Vagina (tissue), 2 donors: ENCODE measurements at regions not wholly inside any gene's neighbourhood (a gene's known extent, or its start where the extent isn't known, plus 50 kb on each side); places are given as distances from the start of the nearest gene placed in this dataset.

Experiments
- DNase-seq, 2 donors: peaks; one replicate each; pipeline ENCODE4 v3.0.0-alpha.2; 2017; ENCODE audit errors: extremely low spot score in 2 of 2
- H3K27ac ChIP-seq: fragments of 200-600 bp; sonication (generic); one replicate; pipeline ENCODE4 v1.5.1; 2019
- H3K27me3 ChIP-seq: fragments of 200-600 bp; sonication (generic); one replicate; pipeline ENCODE4 v1.5.1; 2019
- H3K36me3 ChIP-seq, 2 donors: fragments of 200-600 bp; sonication (generic); one replicate each; pipeline ENCODE4 v1.5.1; 2017 to 2019
- H3K4me1 ChIP-seq: fragments of 200-600 bp; sonication (generic); one replicate; pipeline ENCODE4 v1.5.1; 2019
- H3K4me3 ChIP-seq, 2 donors: fragments of 200-600 bp; sonication (generic); 1 replicate in 1 of 2; 2 replicates in 1 of 2; pipeline ENCODE4 v1.5.1; 2016 to 2019
- H3K9me3 ChIP-seq: fragments of 200-600 bp; sonication (generic); one replicate; pipeline ENCODE4 v1.5.1; 2019
- POLR2A ChIP-seq, 2 donors: fragments of 450-650 bp; IDR thresholded peaks; one replicate each; pipeline ENCODE4 v1.6.1; 2017; ENCODE audit warnings: antibody characterized with exemption in 2 of 2, mild to moderate bottlenecking in 2 of 2, moderate library complexity in 2 of 2
- POLR2AphosphoS5 ChIP-seq, 2 donors: sonication (generic); formaldehyde crosslinking; IDR thresholded peaks; one replicate each; pipeline ENCODE4 v1.9.0; 2017; ENCODE audit warnings: antibody characterized with exemption in 2 of 2, mild to moderate bottlenecking in 2 of 2, low read depth in 1 of 2; ENCODE audit not compliant: insufficient read depth in 1 of 2
- intact Hi-C: fragments of 100-400 bp; cut with DNase I; formaldehyde crosslinking; loops from one replicate; pipeline ENCODE4 v1.15.1; 2023
- TF ChIP-seq, protein P1 (sequence below), 3 experiments: fragments of 450-650 bp in 2 of 3; fragments of 200-600 bp in 1 of 3; sonication (generic) in 1 of 3; IDR thresholded peaks; one replicate each; pipeline ENCODE4 v1.5.1; 2017 to 2019; ENCODE audit warnings: antibody characterized with exemption in 3 of 3, mild to moderate bottlenecking in 2 of 3, moderate library complexity in 2 of 3

DNA sequence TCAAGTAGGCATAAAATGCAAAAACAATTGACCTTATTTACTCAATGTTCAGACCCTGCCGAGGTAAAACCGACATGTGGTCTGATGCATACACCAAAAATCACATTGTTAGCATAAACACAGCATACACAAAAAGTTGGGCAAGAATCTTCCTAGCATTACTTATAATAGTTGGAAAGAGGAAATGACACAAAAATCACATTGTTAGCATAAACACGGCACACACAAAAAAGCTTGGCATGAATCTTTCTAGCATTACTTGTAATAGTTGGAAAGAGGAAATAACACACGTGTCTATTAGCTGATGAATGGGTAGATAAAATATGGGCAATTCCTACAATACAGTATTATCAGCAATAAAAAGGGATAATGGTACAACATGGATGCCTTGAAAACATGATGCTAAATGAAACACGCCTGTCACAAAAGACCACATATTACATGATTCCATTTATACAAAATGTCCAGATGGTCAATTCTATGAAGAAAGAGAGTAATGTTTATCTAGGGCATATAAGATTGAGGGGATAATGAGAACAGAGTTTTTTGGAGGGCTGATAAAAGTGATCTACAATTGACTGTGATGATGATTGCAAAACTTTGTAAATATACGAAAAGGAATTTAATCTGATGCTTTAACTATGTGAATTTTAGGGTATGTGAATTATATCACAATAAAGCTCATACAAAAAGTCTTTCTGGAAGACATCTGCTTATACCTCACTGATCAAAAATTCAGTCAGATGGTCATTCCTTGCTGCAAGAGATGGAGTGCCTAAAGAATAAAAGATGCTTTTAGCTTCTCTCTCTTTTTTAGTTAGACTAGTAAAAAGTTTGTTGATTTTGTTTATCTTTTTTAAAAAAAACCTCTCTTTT, 1019.5 kb upstream of the CITED2 start:
- no peaks in the 10 kb centered on the region for H3K9me3 ChIP-seq
- no peaks in the 10 kb centered on the region for H3K4me1 ChIP-seq
- intact Hi-C loops: no loop called here
- no peak for TF ChIP-seq POLR2AphosphoS5 (IDR thresholded peaks at IDR 0.05; ENCODE audit: insufficient read depth in 1 of 2, low read depth in 1 of 2)
- no peak for TF ChIP-seq POLR2A (IDR thresholded peaks at IDR 0.05)
- TF ChIP-seq, protein P1, sequence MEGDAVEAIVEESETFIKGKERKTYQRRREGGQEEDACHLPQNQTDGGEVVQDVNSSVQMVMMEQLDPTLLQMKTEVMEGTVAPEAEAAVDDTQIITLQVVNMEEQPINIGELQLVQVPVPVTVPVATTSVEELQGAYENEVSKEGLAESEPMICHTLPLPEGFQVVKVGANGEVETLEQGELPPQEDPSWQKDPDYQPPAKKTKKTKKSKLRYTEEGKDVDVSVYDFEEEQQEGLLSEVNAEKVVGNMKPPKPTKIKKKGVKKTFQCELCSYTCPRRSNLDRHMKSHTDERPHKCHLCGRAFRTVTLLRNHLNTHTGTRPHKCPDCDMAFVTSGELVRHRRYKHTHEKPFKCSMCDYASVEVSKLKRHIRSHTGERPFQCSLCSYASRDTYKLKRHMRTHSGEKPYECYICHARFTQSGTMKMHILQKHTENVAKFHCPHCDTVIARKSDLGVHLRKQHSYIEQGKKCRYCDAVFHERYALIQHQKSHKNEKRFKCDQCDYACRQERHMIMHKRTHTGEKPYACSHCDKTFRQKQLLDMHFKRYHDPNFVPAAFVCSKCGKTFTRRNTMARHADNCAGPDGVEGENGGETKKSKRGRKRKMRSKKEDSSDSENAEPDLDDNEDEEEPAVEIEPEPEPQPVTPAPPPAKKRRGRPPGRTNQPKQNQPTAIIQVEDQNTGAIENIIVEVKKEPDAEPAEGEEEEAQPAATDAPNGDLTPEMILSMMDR (IDR thresholded peaks at IDR 0.05): no peak
- no peaks in the 10 kb centered on the region for H3K27me3 ChIP-seq
- H3K36me3 ChIP-seq: no peaks in the 10 kb centered on the region
- no peak overlapping the region for H3K27ac ChIP-seq
- DNase-seq: no peak
- H3K4me3 ChIP-seq: no peak overlapping the region

GRCh38 chr6:140388815-140389214, 1014.4 kb upstream of the CITED2 start:
- Histone ChIP-seq H3K4me3 (no peak overlapping the region), H3K9me3 (no peaks in the 10 kb centered on the region), H3K27me3 (no peaks in the 10 kb centered on the region), H3K4me1 (no peaks in the 10 kb centered on the region), H3K27ac (no peak overlapping the region), H3K36me3 (no peaks in the 10 kb centered on the region)
- TF ChIP-seq POLR2AphosphoS5 (IDR thresholded peaks at IDR 0.05; ENCODE audit: insufficient read depth in 1 of 2, low read depth in 1 of 2) (no peak), POLR2A (IDR thresholded peaks at IDR 0.05) (no peak)
- TF ChIP-seq, protein P1 (IDR thresholded peaks at IDR 0.05): no peak
- intact Hi-C loops: no loop called here
- no peak for DNase-seq

GRCh38 chr6:140388192-140388802, 1013.8 kb upstream of the CITED2 start:
- DNase-seq: no peak
- no peak overlapping the region for H3K4me3 ChIP-seq
- TF ChIP-seq, protein P1 (IDR thresholded peaks at IDR 0.05): no peak
- no peak for TF ChIP-seq POLR2A (IDR thresholded peaks at IDR 0.05)

DNA sequence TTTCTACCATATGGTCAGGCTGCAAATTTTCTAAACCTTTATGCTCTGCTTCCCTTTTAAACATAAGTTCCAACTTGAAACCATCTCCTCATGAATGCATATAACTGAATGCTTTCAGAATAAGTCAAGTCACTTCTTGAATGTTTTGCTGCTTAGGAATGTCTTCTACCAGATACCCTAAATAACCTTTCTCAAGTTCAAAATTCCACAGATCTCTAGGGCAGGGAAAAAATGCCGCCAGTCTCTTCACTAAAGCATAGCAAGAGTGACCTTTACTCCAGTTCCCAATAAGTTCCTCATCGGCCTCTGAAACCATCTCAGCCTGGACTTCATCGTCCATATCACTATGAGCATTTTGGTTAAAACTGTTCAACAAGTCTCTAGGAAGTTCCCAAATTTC, 1011.2 kb upstream of the CITED2 start:
- H3K36me3 ChIP-seq: no peaks in the 10 kb centered on the region
- H3K4me1 ChIP-seq: no peaks in the 10 kb centered on the region
- H3K4me3 ChIP-seq: no peak overlapping the region
- TF ChIP-seq POLR2A (IDR thresholded peaks at IDR 0.05) (no peak), POLR2AphosphoS5 (IDR thresholded peaks at IDR 0.05; ENCODE audit: insufficient read depth in 1 of 2, low read depth in 1 of 2) (no peak)
- TF ChIP-seq, protein P1 (IDR thresholded peaks at IDR 0.05): no peak
- H3K27ac ChIP-seq: no peak overlapping the region
- H3K27me3 ChIP-seq: no peaks in the 10 kb centered on the region
- H3K9me3 ChIP-seq: no peaks in the 10 kb centered on the region
- no peak for DNase-seq
- intact Hi-C loops: no loop called here

More at GRCh38 chr6:140388192-140388802, 1013.8 kb upstream of the CITED2 start:
- Histone ChIP-seq H3K9me3 (no peaks in the 10 kb centered on the region), H3K36me3 (no peaks in the 10 kb centered on the region), H3K4me1 (no peaks in the 10 kb centered on the region), H3K27ac (no peak overlapping the region), H3K27me3 (no peaks in the 10 kb centered on the region)
- intact Hi-C loops: no loop called here

- TF ChIP-seq, protein P1 (IDR thresholded peaks at IDR 0.05): no peak
- TF ChIP-seq POLR2A (IDR thresholded peaks at IDR 0.05) (no peak), POLR2AphosphoS5 (IDR thresholded peaks at IDR 0.05; ENCODE audit: insufficient read depth in 1 of 2, low read depth in 1 of 2) (no peak)
- no peaks in the 10 kb centered on the region for H3K9me3 ChIP-seq
Measured at GRCh38 chr6:140382355-140382754, 1007.9 kb upstream of the CITED2 start.

More at GRCh38 chr6:140382355-140382754, 1007.9 kb upstream of the CITED2 start:
- intact Hi-C loops: no loop called here
- no peak for DNase-seq
- Histone ChIP-seq H3K27me3 (no peaks in the 10 kb centered on the region), H3K4me3 (no peak overlapping the region), H3K36me3 (no peaks in the 10 kb centered on the region), H3K4me1 (no peaks in the 10 kb centered on the region), H3K27ac (no peak overlapping the region)
